ENCODE measurements at regions not wholly inside any gene's neighbourhood (a gene's known extent, or its start where the extent isn't known, plus 50 kb on each side); places are given as distances from the start of the nearest gene placed in this dataset.

DNA sequence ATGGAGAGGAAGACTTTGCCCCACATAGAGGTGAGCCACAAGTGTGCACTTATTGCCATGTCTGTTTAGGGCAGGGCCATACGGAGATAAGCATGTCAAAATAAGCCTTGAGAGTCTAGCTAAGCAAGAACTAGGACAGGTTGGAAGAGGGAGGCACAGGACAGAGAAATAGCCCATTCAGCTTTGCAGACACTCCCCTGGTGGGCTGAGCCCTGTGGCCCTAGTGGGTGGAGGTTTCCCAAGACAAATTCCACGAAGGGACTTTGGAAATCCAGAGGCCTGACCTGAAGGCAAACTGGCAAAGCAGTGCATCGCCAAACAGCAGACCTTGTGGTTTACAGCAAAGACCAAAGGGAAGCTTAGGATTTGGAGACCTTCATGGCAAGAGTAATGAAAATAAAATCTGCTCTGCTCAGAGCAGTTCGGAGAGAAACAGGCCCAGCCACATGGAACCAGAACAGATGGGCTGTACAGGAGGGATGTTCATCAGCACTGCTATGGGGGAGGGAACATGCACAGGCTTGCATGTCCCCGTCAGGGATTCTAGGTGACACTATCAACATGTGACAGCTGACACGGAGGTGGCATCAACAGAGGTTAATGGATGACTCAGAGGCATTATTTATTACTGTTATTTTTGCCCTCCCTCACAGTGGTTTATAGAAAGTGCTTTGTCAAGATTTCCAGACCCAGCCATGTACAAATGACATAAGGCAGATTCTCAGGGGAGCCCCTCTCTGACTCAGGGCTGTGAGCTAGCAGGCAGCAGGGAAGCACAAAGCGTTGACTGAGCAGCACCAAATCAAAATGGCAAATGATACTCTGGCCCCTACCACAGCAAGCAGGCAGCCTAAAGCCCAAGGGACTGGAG is 90.1 kb upstream of the IRF2BP2 start:
- peak; percentile 64 for DNase-seq (ENCODE audit: extremely low spot score, unreplicated experiment)
- Mint-ChIP-seq H3K4me1 (ENCODE audit: unreplicated experiment) (peaks cover 10% of the 10 kb centered on the region), H3K36me3 (ENCODE audit: unreplicated experiment) (no peaks in the 10 kb centered on the region), H3K27me3 (ENCODE audit: unreplicated experiment) (no peaks in the 10 kb centered on the region), H3K4me3 (ENCODE audit: unreplicated experiment) (no peak overlapping the region), H3K9me3 (ENCODE audit: unreplicated experiment) (no peaks in the 10 kb centered on the region), H3K27ac (ENCODE audit: unreplicated experiment) (peak overlapping the region; percentile 31)
- TF ChIP-seq CTCF (IDR thresholded peaks at IDR 0.05) = no peak

DNA sequence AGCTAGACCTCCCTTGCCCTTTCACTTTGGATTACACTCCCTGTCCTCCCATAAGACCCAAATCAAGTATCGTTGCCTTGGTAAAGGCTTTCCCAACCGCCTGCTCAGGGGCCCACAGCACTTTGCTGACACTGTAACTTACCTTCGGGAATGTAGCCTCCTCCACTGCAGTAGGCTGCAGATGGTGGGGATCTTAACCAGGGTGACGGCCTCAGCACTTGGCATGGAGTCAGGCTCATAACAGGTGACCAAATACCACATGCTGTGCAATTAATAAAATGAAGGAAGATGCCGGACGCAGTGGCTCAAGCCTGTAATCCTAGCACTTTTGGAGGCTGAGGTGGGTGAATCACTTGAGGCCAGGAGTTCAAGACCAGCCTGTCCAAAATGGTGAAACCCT is 88.7 kb upstream of the IRF2BP2 start:
- TF ChIP-seq CTCF (IDR thresholded peaks at IDR 0.05) = no peak
- DNase-seq (ENCODE audit: extremely low spot score, unreplicated experiment) = no peak
- Mint-ChIP-seq H3K9me3 (ENCODE audit: unreplicated experiment) (no peaks in the 10 kb centered on the region), H3K4me3 (ENCODE audit: unreplicated experiment) (no peak overlapping the region), H3K36me3 (ENCODE audit: unreplicated experiment) (no peaks in the 10 kb centered on the region), H3K27me3 (ENCODE audit: unreplicated experiment) (no peaks in the 10 kb centered on the region), H3K4me1 (ENCODE audit: unreplicated experiment) (peaks cover 10% of the 10 kb centered on the region), H3K27ac (ENCODE audit: unreplicated experiment) (no peak overlapping the region)

DNA sequence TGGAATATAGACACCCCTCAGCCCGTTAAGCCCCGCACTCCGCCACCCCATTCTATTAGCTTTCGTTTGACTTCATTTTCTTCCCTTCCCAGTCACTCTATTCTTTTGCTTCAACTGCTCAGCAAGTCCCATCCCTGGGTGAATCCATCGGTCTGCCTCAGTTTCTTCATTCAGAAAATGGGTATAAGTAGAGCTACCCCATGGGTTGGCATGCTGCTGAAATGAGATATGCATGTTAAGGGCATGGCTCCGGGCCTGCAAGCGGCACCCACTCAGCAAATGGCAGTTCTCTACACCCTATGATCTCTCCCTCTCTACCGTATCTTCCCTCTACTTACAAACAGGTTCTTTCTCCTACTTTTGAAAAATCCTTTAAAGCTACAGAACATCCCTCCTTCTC is 87.8 kb upstream of the IRF2BP2 start:
- Mint-ChIP-seq H3K27me3 (ENCODE audit: unreplicated experiment) (no peaks in the 10 kb centered on the region), H3K4me1 (ENCODE audit: unreplicated experiment) (peaks cover 10% of the 10 kb centered on the region), H3K4me3 (ENCODE audit: unreplicated experiment) (no peak overlapping the region), H3K27ac (ENCODE audit: unreplicated experiment) (no peak overlapping the region), H3K36me3 (ENCODE audit: unreplicated experiment) (no peaks in the 10 kb centered on the region), H3K9me3 (ENCODE audit: unreplicated experiment) (no peaks in the 10 kb centered on the region)
- TF ChIP-seq CTCF (IDR thresholded peaks at IDR 0.05) = no peak
- DNase-seq (ENCODE audit: extremely low spot score, unreplicated experiment) = peak; percentile 40

DNA sequence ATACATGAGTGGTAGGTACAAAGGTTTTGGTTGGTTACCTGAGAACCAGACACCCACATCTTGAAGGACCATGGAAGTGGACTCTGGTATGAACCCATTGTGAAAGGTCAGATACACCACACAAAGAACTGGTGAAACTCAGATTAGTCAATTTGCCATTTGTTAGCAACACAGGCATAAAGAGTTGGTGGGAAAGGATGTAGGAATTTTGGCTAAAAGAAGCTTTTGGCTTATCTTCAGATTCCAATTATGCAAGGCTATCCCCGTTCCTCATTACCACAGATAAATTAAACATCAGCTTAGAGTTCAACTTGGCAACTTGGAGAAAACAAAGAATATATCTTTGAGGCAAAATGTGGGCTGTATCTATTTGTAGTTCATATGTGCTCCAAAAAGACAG is 87.0 kb upstream of the IRF2BP2 start:
- DNase-seq (ENCODE audit: extremely low spot score, unreplicated experiment) = no peak
- Mint-ChIP-seq H3K36me3 (ENCODE audit: unreplicated experiment) (no peaks in the 10 kb centered on the region), H3K4me3 (ENCODE audit: unreplicated experiment) (no peak overlapping the region), H3K27me3 (ENCODE audit: unreplicated experiment) (no peaks in the 10 kb centered on the region), H3K9me3 (ENCODE audit: unreplicated experiment) (no peaks in the 10 kb centered on the region), H3K27ac (ENCODE audit: unreplicated experiment) (no peak overlapping the region), H3K4me1 (ENCODE audit: unreplicated experiment) (peaks cover 10% of the 10 kb centered on the region)
- no peak for TF ChIP-seq CTCF (IDR thresholded peaks at IDR 0.05)

- Mint-ChIP-seq H3K4me1 (ENCODE audit: unreplicated experiment) (peaks cover 10% of the 10 kb centered on the region), H3K27me3 (ENCODE audit: unreplicated experiment) (no peaks in the 10 kb centered on the region), H3K4me3 (ENCODE audit: unreplicated experiment) (no peak overlapping the region), H3K27ac (ENCODE audit: unreplicated experiment) (no peak overlapping the region), H3K36me3 (ENCODE audit: unreplicated experiment) (no peaks in the 10 kb centered on the region), H3K9me3 (ENCODE audit: unreplicated experiment) (no peaks in the 10 kb centered on the region)
- TF ChIP-seq CTCF (IDR thresholded peaks at IDR 0.05) = no peak
- no peak for DNase-seq (ENCODE audit: extremely low spot score, unreplicated experiment)
These were observed 86.2 kb upstream of the IRF2BP2 start for GRCh38 chr1:234696148-234696576.

Measured in osteocyte (in vitro differentiated cells).